IPS-11a (cell line): ENCODE measurements at regions not wholly inside any gene's neighbourhood (a gene's known extent, or its start where the extent isn't known, plus 50 kb on each side); places are given as distances from the start of the nearest gene placed in this dataset.

Experiments
- H3K4me3 ChIP-seq: one replicate; pipeline ENCODE4 v1.5.1; 2013; ENCODE audit warnings: low read depth, low read length, control low read depth

GRCh38 chr14:50038398-50039119 lies 77.8 kb downstream of the VCPKMT start:
- no peak overlapping the region for H3K4me3 ChIP-seq

DNA sequence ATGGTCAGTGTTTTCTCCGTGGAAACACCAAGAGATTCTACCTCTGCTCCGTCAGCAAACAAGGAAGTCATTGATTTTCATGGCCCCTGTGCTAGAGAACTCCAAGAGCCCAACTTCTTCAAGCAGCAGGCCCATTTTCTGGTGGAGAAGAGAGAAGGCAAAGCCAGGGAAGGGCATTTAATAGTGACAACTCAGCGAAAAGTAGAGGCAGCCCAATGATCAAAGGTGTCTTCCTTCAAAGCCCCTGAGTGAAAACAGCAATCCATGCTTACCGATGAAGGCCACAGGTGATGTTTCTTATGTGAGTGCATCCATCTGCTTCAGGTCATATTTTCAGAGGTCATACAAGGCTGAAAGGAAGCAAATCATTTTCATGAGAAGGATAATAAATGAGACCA lies 77.3 kb downstream of the VCPKMT start:
- no peak overlapping the region for H3K4me3 ChIP-seq

- no peak overlapping the region for H3K4me3 ChIP-seq
Observed at GRCh38 chr14:50039734-50040400, 76.5 kb downstream of the VCPKMT start.

DNA sequence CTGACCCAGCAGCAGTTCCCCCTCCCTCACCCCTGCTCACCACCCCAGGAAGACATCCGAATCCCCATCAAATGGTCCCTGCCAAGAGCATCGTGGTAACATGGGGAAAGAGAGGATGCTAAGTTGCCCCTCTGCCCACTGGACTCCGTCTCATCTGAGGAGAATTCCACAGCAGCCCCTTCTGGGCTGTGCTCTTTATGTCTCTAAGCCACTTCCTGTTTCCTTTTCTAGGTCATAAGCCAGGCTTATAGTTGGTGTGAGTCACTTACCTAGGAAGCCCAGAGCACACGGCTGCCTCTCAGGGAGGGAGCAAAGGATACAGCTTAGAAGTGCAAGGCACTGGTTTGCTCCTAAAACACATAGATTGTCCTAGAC lies 76.0 kb downstream of the VCPKMT start:
- H3K4me3 ChIP-seq, result no peak overlapping the region

DNA sequence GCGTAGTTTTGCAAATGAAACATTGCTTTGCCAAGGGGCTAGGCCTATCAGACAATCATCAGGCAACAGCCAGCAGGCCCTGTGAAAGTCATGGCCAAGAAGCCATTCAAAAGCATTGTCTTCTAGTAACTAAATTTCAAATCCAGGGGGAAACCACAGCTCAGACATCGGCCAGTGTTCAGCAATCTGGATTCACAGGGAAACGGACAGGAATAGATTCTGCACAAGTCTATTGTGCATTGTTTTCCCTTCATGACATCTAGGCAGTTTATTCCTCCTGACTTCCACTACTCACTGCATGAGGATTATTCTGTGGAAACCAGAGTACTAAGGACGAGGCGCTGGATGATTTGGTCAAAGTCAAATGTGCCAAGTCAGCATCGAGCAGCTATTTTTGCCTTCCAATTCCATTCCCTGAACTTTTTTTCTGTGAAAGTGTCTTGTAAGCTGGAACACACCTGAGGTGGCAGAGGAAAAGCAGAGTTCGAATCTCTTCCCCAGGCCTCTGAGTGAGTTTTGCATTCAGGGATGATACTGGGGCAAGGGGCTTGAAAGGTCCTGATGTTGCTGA lies 75.4 kb downstream of the VCPKMT start:
- no peak overlapping the region for H3K4me3 ChIP-seq

DNA sequence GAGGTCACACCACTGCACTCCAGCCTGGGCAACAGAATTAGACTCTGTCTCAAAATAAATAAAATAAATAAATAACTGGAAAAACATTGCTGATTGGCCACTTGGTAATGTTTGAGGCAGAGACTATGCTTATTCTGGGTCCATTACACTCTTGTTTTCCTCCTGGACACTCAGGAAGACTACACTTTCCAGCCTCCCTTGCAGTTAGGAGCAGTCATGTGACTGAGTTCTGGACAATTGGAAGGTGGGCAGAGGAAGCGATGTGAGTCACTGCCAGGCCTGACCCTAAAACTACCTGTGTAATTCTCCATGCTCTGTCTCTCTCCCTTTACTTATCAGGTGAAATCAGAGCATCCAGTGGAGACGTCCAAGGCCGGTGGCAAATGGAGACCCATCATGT lies 74.4 kb downstream of the VCPKMT start:
- H3K4me3 ChIP-seq, result no peak overlapping the region

DNA sequence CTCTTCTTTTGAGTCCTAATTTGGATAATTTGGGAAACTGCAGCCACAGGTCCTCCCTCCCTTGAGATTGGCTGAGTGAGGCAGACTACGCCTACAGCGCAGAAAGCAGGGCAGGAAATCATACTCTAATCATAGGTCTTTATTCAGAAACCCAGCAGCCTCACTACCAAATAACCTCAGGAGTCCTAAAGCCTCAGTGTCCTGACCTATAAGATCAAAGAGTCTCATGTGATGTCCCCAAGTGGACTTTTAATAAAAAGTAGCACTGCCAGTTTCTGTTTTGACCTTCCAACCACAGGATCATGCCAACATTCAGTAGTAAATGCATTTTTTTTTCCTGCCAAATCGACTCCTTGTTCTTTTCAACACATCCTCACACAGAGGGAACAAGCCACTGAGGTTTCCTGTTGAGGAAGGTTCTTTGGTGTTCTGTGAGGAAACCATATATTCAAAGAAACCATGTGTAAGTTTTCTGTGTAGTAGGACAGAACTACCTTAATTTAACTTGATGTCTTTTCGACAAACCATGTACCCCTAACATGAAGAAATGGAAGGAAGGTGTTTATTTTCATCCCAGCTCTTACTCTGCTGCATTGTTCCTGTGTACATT lies 72.2 kb downstream of the VCPKMT start:
- H3K4me3 ChIP-seq, result no peak overlapping the region

GRCh38 chr14:50045039-50045711 lies 71.2 kb downstream of the VCPKMT start:
- H3K4me3 ChIP-seq, result no peak overlapping the region

DNA sequence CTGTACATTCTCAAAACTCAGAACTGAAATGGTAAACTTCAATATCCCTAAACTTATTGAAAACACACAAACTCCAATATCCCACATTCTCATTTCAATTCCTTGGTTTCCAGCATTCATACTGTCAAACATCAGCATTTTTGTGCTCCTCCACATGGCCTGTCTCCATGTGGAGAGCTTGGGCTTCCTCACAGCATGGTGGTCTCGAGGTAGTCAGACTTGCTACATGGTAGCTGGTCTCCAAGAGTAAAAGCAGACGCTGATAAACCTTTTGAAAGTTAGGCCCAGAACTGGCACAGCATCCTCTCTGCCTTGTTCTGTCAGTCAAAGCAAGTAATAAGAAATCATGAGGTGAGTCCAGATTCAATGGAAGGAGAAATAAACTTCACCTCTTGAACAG lies 70.5 kb downstream of the VCPKMT start:
- no peak overlapping the region for H3K4me3 ChIP-seq

DNA sequence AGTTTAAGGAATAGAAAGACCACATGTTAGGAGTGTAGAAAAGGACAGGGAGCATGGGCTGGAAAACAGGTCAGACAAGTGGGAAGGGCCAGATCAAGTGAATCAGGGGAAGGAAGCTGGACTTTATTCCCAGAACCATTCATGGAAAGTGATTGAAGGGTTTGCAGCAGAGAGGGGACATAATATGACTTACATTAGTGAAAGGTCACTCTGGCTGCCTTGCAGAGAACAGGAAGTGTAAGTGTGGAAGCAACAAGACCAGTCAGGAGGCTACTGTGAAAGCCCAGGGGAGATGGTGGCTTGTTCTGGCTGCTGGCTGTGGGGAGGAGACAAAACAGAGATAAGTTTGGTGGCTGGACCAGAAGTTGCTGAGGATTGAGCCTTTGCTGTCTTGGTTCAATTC lies 69.1 kb downstream of the VCPKMT start:
- no peak overlapping the region for H3K4me3 ChIP-seq

GRCh38 chr14:50049093-50049492 lies 67.3 kb downstream of the VCPKMT start:
- H3K4me3 ChIP-seq, result no peak overlapping the region

DNA sequence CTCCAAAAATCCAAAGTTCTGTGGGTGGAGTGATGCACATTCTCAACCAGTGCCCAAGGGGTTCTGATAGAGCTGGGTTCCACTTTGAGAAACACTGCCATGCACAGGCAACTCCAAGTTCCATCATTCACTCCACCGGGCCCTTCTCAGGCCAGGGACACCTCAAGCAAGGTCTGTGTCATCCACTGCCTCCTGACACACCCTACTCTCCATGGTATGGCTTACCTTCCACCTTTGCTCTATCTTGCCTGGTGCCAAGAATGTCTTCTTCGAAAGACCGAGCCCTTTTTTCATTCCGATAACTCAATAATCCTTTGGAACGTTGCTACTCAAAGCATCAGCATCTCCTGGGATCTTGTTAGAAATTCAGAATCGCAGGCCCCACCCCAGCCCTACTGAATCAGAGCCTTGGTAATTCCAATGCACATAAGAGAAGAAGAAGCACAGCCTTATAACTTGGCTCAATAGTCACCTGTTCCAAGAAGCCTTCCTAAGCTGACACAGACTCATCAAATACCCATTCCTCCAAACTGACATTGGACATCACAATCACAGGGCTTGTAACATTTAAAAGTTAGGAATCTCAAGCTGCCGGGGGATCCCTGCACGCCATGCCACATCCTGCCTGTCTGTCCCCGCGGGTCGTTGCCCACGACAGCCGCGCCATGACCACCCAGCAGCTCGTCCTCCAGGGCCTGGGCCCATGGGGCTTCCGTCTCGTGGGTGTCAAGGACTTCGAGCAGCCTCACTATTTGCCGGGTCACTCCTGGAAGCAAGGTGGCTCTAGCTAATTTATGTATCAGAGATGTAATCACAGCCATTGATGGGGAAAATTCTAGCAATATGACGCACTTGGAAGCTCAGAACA lies 66.4 kb downstream of the VCPKMT start:
- no peak overlapping the region for H3K4me3 ChIP-seq

DNA sequence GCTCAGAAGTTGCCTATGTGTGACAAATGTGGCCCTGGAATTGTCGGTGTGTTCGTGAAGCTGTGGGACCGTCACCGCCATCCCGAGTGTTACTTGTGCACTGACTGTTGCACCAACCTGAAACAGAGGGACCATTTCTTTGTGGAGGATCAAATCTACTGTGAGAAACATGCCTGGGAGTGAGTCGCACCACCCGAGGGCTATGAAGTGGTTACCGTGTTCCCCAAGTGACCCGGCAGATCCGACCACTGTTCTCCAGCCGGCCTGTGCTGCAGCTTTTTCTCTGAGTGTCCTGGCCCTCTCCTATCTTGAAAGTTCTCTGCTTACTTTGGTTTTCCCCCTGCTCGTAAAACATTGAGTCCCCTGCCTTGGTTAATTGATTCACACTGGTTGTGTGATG lies 65.3 kb downstream of the VCPKMT start:
- H3K4me3 ChIP-seq, result no peak overlapping the region

DNA sequence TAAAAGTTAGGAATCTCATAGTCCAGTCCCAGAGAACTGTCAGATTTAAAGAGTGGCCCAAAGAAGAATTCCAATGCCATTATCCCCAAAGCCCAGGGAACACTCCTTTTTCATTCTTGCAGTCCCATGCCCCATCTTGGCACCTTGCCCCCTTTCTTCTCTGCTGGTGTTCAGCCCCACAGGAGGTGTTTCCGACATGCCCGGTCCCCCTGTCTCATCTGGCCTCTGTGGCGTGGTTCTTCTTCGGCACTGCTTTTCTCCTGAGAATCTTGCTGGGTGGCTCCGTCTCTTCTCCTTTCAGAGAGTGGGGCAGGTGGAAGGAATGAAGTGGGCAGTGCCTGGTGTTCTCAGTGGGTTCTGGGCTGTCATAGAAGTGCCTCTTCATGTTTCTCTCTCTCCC lies 64.7 kb downstream of the VCPKMT start:
- H3K4me3 ChIP-seq, result no peak overlapping the region

DNA sequence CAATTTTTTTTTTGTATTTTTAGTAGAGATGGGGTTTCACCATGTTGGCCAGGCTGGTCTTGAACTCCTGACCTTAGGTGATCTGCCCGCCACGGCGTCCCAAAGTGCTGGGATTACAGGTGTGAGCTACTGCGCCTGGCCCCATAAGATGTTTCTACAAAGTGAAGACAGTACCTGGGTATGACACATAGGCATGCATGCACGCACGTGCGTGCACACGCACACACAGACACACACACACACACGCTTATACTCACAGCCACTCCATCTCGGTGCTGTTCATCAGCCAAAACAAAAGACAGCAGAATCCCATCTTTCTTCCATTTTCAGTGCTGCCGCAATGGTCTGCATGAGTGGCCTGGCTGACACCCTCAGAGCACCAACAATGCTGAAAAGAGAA lies 63.9 kb downstream of the VCPKMT start:
- no peak overlapping the region for H3K4me3 ChIP-seq

GRCh38 chr14:50053935-50054334 lies 62.4 kb downstream of the VCPKMT start:
- no peak overlapping the region for H3K4me3 ChIP-seq

DNA sequence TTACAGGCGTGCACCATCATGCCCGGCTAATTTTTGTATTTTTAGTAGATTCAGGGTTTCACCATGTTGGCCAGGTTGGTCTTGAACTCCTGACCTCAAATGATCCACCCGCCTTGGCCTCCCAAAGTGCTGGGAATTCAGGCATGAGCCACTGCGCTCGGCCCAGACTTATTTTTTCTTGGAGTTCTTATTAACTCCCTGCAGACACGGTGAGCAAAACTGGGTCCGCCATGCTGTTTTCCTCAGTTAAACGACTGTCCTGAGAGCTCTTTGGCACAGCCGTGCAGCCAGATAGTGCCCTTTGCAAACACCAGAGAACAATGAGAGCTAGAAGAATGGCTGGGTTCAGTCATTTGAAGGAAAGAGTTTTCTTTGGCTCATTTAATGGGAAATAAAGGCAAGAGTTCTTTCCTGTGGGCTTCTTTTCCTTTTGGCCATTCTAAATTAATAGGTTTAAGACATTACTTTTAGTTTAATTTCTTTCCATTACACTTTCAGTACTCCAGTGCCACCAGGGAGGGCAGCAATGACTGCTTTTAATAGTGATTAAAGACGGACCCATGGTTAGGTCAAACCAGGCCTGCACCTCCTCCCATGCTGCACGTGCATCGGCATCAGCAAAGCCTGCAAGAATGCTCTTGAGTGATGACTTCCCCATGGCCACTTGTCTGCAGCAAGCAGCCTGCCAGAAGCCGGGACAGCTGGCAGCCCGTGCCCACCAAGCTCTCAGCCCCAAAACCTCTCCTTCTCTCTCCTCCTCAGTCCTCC lies 60.7 kb downstream of the VCPKMT start:
- H3K4me3 ChIP-seq, result no peak overlapping the region

GRCh38 chr14:50056435-50056834 lies 59.9 kb downstream of the VCPKMT start:
- H3K4me3 ChIP-seq, result no peak overlapping the region

DNA sequence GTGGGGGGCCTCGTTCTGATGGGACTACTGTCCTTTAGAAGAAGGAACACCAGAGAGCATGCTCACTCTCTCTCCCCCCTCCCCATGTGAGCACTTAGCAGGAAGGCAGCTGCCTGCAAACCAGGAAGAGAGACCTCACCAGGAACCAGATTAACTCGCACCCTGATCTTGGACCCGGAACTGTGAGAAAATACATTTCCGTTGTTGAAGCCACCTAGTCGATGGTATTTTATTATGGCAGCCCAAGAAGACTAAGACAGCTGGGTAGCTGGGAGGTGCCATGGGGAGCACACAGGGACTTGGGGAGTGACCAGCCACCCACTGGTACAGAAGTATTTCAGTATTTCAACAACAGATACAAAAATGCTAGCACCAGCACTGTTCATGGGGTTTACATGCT lies 59.0 kb downstream of the VCPKMT start:
- H3K4me3 ChIP-seq, result no peak overlapping the region

GRCh38 chr14:50058113-50058512 lies 58.3 kb downstream of the VCPKMT start:
- no peak overlapping the region for H3K4me3 ChIP-seq
